MV-4-11 (cell line): ENCODE measurements at regions not wholly inside any gene's neighbourhood (a gene's known extent, or its start where the extent isn't known, plus 50 kb on each side); places are given as distances from the start of the nearest gene placed in this dataset.

Source experiments
- DNase-seq: peaks from one replicate; lab custom pipeline; 2025; lab: John Stamatoyannopoulos, UW

DNA sequence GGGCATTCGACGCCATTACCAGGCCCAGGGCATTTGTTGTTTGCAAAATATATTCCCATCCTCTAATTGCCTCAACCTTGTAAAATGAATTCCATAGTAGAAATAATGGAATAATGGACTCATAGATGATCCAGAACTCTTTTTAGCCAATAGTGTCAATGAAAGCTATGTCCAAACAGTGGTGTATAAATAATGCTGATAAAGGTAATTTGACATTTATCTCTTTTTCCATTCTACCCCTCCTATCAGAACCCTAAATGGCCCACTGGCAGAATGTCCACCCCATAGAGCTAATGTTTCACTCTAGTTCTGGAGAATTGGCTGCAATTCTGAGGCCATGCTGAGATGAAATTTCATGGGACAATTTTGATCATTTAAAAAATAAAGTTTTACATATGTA lies 76.4 kb upstream of the DLX6 start:
- DNase-seq, result no peak

- DNase-seq, result no peak
These were observed 73.5 kb upstream of the DLX6 start for GRCh38 chr7:96931891-96932290.

- no peak for DNase-seq
These were observed 72.2 kb upstream of the DLX6 start for GRCh38 chr7:96933067-96933645.

DNA sequence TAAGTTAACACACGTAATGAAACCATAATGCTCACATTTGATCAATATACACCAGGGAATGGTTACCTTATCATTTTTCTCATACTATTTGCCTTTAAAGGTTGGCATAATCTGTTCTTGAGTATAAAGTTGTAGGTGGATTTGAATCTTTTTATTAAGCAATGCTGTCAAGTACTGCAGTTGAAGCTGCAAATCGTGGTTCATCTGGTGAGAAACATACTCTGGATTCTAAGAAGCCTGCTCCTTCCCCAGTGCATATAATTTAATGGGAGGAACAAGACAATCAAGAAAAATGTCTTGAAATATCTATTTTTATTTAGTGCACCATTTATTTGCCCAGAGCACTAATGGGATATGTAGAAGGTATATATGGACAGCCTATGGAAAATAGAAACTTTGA lies 68.7 kb upstream of the DLX6 start:
- DNase-seq, result no peak

GRCh38 chr7:96942112-96942511 lies 63.2 kb upstream of the DLX6 start:
- DNase-seq, result no peak

DNA sequence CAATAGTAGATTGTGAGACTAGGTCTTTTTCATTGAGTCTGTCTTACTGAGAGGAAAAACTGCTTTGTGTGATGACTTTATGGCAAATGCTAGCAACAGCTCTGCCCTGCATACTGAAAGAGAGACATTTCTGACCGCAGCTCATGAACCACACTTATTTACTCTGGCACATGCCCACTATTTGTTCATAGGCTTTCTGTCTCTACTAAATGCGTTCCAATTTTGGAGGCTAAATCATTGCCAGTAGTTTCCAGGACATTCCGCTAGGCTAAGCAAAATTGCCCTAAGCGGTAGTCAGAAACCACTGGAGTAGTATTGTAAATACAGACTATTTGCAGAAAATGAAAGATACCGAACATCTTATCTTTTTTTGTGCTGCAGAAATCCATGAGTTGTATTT lies 55.6 kb upstream of the DLX6 start:
- DNase-seq, result no peak

- no peak for DNase-seq
These were observed 52.4 kb upstream of the DLX6 start for GRCh38 chr7:96952974-96953391.

DNA sequence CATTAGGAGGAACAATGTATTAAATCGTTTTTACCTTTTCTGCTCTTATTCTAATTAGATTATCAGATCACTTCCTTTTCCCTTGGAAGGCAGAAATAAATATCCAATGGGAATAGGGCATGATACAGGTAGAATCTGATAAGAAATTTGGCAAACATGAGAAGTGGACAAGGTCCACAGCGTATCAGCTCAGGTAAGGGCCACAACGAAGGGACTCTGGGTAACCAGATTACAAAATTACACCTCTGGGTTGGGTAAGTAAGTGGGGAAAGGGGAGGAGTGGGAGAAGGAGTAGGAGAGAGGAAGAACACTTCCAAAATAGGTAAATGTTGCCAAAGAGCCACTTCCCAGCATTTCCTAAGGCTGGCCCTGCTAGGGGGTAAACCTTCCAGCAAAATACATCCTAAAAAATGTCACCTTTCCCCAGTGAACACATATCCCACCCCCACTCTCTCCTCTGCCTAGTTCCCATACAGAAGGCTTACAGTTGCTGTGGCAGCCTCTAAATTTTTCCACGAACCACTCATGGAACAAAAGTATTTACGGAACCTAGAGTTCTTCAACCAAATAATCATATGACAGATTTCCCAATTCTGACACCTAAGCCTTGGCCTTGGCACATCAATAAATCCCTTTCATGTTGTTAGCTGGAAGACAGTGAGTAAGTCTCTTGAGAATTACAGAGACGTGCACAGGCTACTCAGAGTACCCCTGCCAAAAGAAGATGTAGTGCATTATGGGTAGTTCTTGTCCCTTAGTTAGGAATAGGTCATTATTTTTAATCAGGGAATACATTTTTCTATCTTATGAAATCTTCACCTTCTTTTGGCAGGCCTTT lies 51.5 kb upstream of the DLX6 start:
- DNase-seq, result no peak
